GM23338 (cell line): ENCODE measurements at regions not wholly inside any gene's neighbourhood (a gene's known extent, or its start where the extent isn't known, plus 50 kb on each side); places are given as distances from the start of the nearest gene placed in this dataset.

ENCODE experiments used
- EZH2 ChIP-seq: fragments of 200-600 bp; sonication (generic); IDR thresholded peaks from one replicate; pipeline ENCODE4 v1.8.0; 2017; ENCODE audit warnings: antibody characterized with exemption, mild to moderate bottlenecking, low read depth; ENCODE audit not compliant: unreplicated experiment
- EZH2phosphoT487 ChIP-seq: fragments of 200-600 bp; sonication (generic); IDR thresholded peaks from one replicate; pipeline ENCODE4 v1.8.1; 2018; ENCODE audit warnings: antibody characterized with exemption; ENCODE audit not compliant: unreplicated experiment

GRCh38 chr5:174210596-174211276 lies 165.2 kb downstream of the NSG2 start:
- TF ChIP-seq EZH2 = no peak
- no peak for TF ChIP-seq EZH2phosphoT487
